ENCODE measurements at regions not wholly inside any gene's neighbourhood (a gene's known extent, or its start where the extent isn't known, plus 50 kb on each side); places are given as distances from the start of the nearest gene placed in this dataset.

DNA sequence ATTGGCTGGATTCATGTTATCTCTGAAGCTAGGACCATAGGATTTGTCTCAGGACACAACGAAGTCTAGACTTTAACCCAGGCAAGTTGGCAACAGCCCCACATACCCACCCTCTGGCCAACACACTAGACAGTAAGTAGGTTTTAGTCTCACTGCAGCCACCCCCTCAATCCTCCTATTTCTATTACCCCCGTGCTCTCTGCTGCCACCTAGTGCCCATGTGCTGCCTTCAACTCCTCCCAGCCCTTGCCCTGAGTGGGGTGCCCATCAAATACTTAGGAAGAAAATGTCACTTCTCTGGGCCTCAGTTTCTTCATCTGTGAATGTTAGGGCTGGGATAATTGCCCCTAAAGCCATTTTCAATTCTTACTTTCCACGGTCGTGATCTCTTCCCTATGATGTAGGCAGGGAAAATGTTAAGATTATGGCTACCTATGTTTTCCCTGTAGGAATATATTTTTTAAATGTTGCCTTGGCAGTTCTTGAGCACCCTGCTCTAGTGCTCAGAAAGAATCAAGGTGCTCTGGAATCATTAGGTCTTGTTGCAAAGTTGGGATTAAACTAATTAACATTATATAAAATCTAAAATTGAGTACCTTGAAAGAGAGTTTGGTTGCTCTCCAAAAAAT is 213.0 kb downstream of the LMX1A start (continued):
- TF ChIP-seq ZSCAN29 (IDR thresholded peaks at IDR 0.05) (no peak), ERF (CRISPR knock-in tag; IDR thresholded peaks at IDR 0.05) (no peak), EGR1 (conservative IDR thresholded peaks at IDR 0.05) (peak; percentile 59; the same call in 1 of the 2 replicates), DMBX1 (CRISPR knock-in tag; IDR thresholded peaks at IDR 0.05; ENCODE audit: borderline replicate concordance) (no peak), CAMTA2 (CRISPR knock-in tag; conservative IDR thresholded peaks at IDR 0.05) (no peak), ZNF589 (CRISPR knock-in tag; IDR thresholded peaks at IDR 0.05; ENCODE audit: low read depth) (no peak), ILK (tag; IDR thresholded peaks at IDR 0.05; ENCODE audit: borderline replicate concordance, low read depth) (no peak), NFATC3 (IDR thresholded peaks at IDR 0.05) (no peak)
- TF ChIP-seq, protein P1, sequence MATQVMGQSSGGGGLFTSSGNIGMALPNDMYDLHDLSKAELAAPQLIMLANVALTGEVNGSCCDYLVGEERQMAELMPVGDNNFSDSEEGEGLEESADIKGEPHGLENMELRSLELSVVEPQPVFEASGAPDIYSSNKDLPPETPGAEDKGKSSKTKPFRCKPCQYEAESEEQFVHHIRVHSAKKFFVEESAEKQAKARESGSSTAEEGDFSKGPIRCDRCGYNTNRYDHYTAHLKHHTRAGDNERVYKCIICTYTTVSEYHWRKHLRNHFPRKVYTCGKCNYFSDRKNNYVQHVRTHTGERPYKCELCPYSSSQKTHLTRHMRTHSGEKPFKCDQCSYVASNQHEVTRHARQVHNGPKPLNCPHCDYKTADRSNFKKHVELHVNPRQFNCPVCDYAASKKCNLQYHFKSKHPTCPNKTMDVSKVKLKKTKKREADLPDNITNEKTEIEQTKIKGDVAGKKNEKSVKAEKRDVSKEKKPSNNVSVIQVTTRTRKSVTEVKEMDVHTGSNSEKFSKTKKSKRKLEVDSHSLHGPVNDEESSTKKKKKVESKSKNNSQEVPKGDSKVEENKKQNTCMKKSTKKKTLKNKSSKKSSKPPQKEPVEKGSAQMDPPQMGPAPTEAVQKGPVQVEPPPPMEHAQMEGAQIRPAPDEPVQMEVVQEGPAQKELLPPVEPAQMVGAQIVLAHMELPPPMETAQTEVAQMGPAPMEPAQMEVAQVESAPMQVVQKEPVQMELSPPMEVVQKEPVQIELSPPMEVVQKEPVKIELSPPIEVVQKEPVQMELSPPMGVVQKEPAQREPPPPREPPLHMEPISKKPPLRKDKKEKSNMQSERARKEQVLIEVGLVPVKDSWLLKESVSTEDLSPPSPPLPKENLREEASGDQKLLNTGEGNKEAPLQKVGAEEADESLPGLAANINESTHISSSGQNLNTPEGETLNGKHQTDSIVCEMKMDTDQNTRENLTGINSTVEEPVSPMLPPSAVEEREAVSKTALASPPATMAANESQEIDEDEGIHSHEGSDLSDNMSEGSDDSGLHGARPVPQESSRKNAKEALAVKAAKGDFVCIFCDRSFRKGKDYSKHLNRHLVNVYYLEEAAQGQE (IDR thresholded peaks at IDR 0.05; ENCODE audit: borderline replicate concordance) = peak; percentile 6; the same call in 1 of the 2 replicates
- TF ChIP-seq, protein P1 (CRISPR knock-in tag; IDR thresholded peaks at IDR 0.05; ENCODE audit: low read depth) = no peak
- TF ChIP-seq, protein P2, sequence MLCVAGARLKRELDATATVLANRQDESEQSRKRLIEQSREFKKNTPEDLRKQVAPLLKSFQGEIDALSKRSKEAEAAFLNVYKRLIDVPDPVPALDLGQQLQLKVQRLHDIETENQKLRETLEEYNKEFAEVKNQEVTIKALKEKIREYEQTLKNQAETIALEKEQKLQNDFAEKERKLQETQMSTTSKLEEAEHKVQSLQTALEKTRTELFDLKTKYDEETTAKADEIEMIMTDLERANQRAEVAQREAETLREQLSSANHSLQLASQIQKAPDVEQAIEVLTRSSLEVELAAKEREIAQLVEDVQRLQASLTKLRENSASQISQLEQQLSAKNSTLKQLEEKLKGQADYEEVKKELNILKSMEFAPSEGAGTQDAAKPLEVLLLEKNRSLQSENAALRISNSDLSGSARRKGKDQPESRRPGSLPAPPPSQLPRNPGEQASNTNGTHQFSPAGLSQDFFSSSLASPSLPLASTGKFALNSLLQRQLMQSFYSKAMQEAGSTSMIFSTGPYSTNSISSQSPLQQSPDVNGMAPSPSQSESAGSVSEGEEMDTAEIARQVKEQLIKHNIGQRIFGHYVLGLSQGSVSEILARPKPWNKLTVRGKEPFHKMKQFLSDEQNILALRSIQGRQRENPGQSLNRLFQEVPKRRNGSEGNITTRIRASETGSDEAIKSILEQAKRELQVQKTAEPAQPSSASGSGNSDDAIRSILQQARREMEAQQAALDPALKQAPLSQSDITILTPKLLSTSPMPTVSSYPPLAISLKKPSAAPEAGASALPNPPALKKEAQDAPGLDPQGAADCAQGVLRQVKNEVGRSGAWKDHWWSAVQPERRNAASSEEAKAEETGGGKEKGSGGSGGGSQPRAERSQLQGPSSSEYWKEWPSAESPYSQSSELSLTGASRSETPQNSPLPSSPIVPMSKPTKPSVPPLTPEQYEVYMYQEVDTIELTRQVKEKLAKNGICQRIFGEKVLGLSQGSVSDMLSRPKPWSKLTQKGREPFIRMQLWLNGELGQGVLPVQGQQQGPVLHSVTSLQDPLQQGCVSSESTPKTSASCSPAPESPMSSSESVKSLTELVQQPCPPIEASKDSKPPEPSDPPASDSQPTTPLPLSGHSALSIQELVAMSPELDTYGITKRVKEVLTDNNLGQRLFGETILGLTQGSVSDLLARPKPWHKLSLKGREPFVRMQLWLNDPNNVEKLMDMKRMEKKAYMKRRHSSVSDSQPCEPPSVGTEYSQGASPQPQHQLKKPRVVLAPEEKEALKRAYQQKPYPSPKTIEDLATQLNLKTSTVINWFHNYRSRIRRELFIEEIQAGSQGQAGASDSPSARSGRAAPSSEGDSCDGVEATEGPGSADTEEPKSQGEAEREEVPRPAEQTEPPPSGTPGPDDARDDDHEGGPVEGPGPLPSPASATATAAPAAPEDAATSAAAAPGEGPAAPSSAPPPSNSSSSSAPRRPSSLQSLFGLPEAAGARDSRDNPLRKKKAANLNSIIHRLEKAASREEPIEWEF (CRISPR knock-in tag; IDR thresholded peaks at IDR 0.05) = no peak
- TF ChIP-seq, protein P3, sequence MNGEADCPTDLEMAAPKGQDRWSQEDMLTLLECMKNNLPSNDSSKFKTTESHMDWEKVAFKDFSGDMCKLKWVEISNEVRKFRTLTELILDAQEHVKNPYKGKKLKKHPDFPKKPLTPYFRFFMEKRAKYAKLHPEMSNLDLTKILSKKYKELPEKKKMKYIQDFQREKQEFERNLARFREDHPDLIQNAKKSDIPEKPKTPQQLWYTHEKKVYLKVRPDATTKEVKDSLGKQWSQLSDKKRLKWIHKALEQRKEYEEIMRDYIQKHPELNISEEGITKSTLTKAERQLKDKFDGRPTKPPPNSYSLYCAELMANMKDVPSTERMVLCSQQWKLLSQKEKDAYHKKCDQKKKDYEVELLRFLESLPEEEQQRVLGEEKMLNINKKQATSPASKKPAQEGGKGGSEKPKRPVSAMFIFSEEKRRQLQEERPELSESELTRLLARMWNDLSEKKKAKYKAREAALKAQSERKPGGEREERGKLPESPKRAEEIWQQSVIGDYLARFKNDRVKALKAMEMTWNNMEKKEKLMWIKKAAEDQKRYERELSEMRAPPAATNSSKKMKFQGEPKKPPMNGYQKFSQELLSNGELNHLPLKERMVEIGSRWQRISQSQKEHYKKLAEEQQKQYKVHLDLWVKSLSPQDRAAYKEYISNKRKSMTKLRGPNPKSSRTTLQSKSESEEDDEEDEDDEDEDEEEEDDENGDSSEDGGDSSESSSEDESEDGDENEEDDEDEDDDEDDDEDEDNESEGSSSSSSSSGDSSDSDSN (IDR thresholded peaks at IDR 0.05; ENCODE audit: borderline replicate concordance in 1 of 2, low read depth in 2 of 2, low read length in 2 of 2) = no peak
